Spleen (tissue), 11 donors: ENCODE measurements at regions not wholly inside any gene's neighbourhood (a gene's known extent, or its start where the extent isn't known, plus 50 kb on each side); places are given as distances from the start of the nearest gene placed in this dataset.

ENCODE experiments used
- DNase-seq: peaks from one replicate; pipeline ENCODE4 v3.0.0-alpha.2; 2020
- H3K27ac ChIP-seq, 8 donors: fragments of 200-600 bp; sonication (generic) in 7 of 8; 1 replicate in 4 of 8; 2 replicates in 4 of 8; pipeline versions ENCODE4 v1.5.0 to v1.8.0; 2016 to 2021; ENCODE audit warnings: inconsistent platforms in 4 of 8, mild to moderate bottlenecking in 4 of 8, moderate library complexity in 1 of 8
- H3K27me3 ChIP-seq, 7 donors: fragments of 200-600 bp; sonication (generic) in 6 of 7; replicated peaks in 1 of 7; 1 replicate in 4 of 7; 2 replicates in 3 of 7; pipeline versions ENCODE4 v1.5.0 to v1.8.0; 2016 to 2021; ENCODE audit warnings: inconsistent platforms in 3 of 7, mild to moderate bottlenecking in 1 of 7
- H3K36me3 ChIP-seq, 6 donors: fragments of 200-600 bp; sonication (generic) in 5 of 6; 1 replicate in 4 of 6; 2 replicates in 2 of 6; pipeline versions ENCODE4 v1.5.0 to v1.8.0; 2016 to 2021; ENCODE audit warnings: inconsistent platforms in 2 of 6
- H3K4me1 ChIP-seq, 6 donors: fragments of 200-600 bp; sonication (generic) in 5 of 6; 1 replicate in 3 of 6; 2 replicates in 3 of 6; pipeline versions ENCODE4 v1.5.0 to v1.8.0; 2016 to 2021; ENCODE audit warnings: inconsistent platforms in 3 of 6
- H3K4me3 ChIP-seq, 8 donors: fragments of 200-600 bp; sonication (generic) in 7 of 8; 1 replicate in 4 of 8; 2 replicates in 4 of 8; pipeline versions ENCODE4 v1.5.0 to v1.8.0; 2016 to 2021; ENCODE audit warnings: inconsistent platforms in 4 of 8, mild to moderate bottlenecking in 4 of 8, moderate library complexity in 2 of 8
- H3K9me3 ChIP-seq, 8 donors: fragments of 200-600 bp; sonication (generic) in 7 of 8; 1 replicate in 4 of 8; 2 replicates in 4 of 8; pipeline versions ENCODE4 v1.5.0 to v1.8.0; 2016 to 2021; ENCODE audit warnings: inconsistent platforms in 4 of 8
- POLR2A ChIP-seq, 3 donors: fragments of 450-650 bp; IDR thresholded peaks; one replicate each; pipeline ENCODE4 v1.5.1; 2017; ENCODE audit warnings: antibody characterized with exemption in 3 of 3, mild to moderate bottlenecking in 1 of 3
- POLR2AphosphoS5 ChIP-seq, 3 donors: sonication (generic); formaldehyde crosslinking; IDR thresholded peaks; one replicate each; pipeline ENCODE4 v1.5.1; 2017; ENCODE audit warnings: antibody characterized with exemption in 3 of 3
- WGBS, 5 donors: extraction: QIAGEN DNeasy Blood & Tissue Kit in 3 of 5; methylation state at CpG; one replicate each; pipeline versions ENCODE4 v1.1.5 to v1.1.7; 2013 to 2018; 5-methylcytosine and 5-hydroxymethylcytosine counted together
- intact Hi-C: fragments of 100-400 bp; cut with DNase I; formaldehyde crosslinking; loops from one replicate; pipeline ENCODE4 v1.15.0; 2023; ENCODE audit warnings: low total_unique reads
- TF ChIP-seq, protein P1 (sequence below), 11 experiments: fragments of 200-600 bp in 7 of 11; fragments of 450-650 bp in 4 of 11; sonication (generic) in 4 of 11; IDR thresholded peaks in 8 of 11; conservative IDR thresholded peaks in 3 of 11; 1 replicate in 7 of 11; 2 replicates in 4 of 11; pipeline versions ENCODE4 v1.4.0 to v1.8.0; 2016 to 2021; ENCODE audit warnings: antibody characterized with exemption in 11 of 11, inconsistent platforms in 4 of 11, mild to moderate bottlenecking in 1 of 11
- donor health status: healthy with polysubstance abuse.
- donor health status: DM: no; HTN: no; CAD: no; lungs with moderate emphysema.
- donor health status: DM: no; HTN: no; CAD: no.
- donor health status: Bipolar disorder and iron deficiency.
- donor health status: healthy.
- donor health status: DM: no; HTN: no; CAD: no.
- donor health status: DM: yes; HTN: yes; CAD: no.

- Histone ChIP-seq H3K27ac (no peak overlapping the region), H3K4me1 (no peaks in the 10 kb centered on the region), H3K27me3 (no peaks in the 10 kb centered on the region), H3K4me3 (no peak overlapping the region), H3K9me3 (no peaks in the 10 kb centered on the region), H3K36me3 (no peaks in the 10 kb centered on the region)
- 60 to 88% (median 78%) methylated on average over 7 of the region's 7 CpGs for WGBS, 5 donors
- DNase-seq: no peak
- intact Hi-C loops: no loop called here
- TF ChIP-seq POLR2A (IDR thresholded peaks at IDR 0.05) (no peak), POLR2AphosphoS5 (IDR thresholded peaks at IDR 0.05) (no peak)
- TF ChIP-seq, protein P1, sequence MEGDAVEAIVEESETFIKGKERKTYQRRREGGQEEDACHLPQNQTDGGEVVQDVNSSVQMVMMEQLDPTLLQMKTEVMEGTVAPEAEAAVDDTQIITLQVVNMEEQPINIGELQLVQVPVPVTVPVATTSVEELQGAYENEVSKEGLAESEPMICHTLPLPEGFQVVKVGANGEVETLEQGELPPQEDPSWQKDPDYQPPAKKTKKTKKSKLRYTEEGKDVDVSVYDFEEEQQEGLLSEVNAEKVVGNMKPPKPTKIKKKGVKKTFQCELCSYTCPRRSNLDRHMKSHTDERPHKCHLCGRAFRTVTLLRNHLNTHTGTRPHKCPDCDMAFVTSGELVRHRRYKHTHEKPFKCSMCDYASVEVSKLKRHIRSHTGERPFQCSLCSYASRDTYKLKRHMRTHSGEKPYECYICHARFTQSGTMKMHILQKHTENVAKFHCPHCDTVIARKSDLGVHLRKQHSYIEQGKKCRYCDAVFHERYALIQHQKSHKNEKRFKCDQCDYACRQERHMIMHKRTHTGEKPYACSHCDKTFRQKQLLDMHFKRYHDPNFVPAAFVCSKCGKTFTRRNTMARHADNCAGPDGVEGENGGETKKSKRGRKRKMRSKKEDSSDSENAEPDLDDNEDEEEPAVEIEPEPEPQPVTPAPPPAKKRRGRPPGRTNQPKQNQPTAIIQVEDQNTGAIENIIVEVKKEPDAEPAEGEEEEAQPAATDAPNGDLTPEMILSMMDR (IDR thresholded peaks at IDR 0.05 in 8 of 11, conservative IDR thresholded peaks at IDR 0.05 in 3 of 11): no peak
Measured at GRCh38 chr6:105844275-105844883, 241.8 kb upstream of the PRDM1 start.

GRCh38 chr6:105839266-105839665 lies 246.9 kb upstream of the PRDM1 start:
- Histone ChIP-seq H3K4me1 (peaks cover 0 to 16% (median 2%) of the 10 kb centered on the region in 6 donors), H3K27me3 (no peaks in the 10 kb centered on the region), H3K36me3 (no peaks in the 10 kb centered on the region), H3K4me3 (no peak overlapping the region), H3K27ac (no peak overlapping the region), H3K9me3 (no peaks in the 10 kb centered on the region)
- no peak for DNase-seq
- intact Hi-C loops: no loop called here
- no peak for TF ChIP-seq POLR2AphosphoS5 (IDR thresholded peaks at IDR 0.05)
- TF ChIP-seq POLR2A (IDR thresholded peaks at IDR 0.05): no peak
- TF ChIP-seq, protein P1 (IDR thresholded peaks at IDR 0.05 in 8 of 11, conservative IDR thresholded peaks at IDR 0.05 in 3 of 11): no peak

- H3K4me1 ChIP-seq: peaks cover 0 to 22% (median 5%) of the 10 kb centered on the region in 6 donors
- no peaks in the 10 kb centered on the region for H3K27me3 ChIP-seq
- H3K36me3 ChIP-seq: no peaks in the 10 kb centered on the region
- no peak overlapping the region for H3K4me3 ChIP-seq
- intact Hi-C loops: no loop called here
- H3K27ac ChIP-seq: no peak overlapping the region
- H3K9me3 ChIP-seq: no peaks in the 10 kb centered on the region
- TF ChIP-seq POLR2AphosphoS5 (IDR thresholded peaks at IDR 0.05): no peak
- TF ChIP-seq POLR2A (IDR thresholded peaks at IDR 0.05): no peak
- 18 to 30% (median 20%) methylated on average over 1 of the region's 1 CpG for WGBS, 5 donors
- DNase-seq: no peak
Measured at GRCh38 chr6:105838171-105838570, 248.0 kb upstream of the PRDM1 start.

DNA sequence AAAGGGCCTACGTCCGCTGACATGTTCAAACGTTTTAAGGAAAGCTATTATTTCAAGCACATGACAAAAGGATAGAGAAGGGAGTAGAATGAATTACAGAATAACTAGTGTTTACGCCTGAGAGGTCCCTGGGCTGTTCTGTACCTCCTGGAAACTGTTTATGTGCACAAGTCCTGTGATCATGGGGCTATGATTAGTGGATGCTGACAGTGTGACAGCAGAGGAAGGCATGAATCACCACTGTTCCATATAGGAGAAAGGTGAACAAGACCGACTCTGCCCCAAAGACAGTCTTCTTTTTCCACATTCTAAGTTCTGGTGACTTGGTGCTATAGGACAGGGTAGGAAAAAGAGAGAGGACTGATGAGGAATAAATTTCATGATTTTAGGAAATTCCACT lies 249.2 kb upstream of the PRDM1 start:
- Histone ChIP-seq H3K9me3 (no peaks in the 10 kb centered on the region), H3K27me3 (no peaks in the 10 kb centered on the region), H3K4me1 (peaks cover 0 to 31% (median 6%) of the 10 kb centered on the region in 6 donors), H3K4me3 (no peak overlapping the region), H3K36me3 (no peaks in the 10 kb centered on the region), H3K27ac (no peak overlapping the region)
- TF ChIP-seq POLR2AphosphoS5 (IDR thresholded peaks at IDR 0.05) (no peak), POLR2A (IDR thresholded peaks at IDR 0.05) (no peak)
- TF ChIP-seq, protein P1 (IDR thresholded peaks at IDR 0.05 in 8 of 11, conservative IDR thresholded peaks at IDR 0.05 in 3 of 11): no peak
- 82 to 89% (median 87%) methylated on average over 5 of the region's 5 CpGs for WGBS, 5 donors
- intact Hi-C loops: no loop called here
- DNase-seq: no peak
